ENCODE measurements at regions not wholly inside any gene's neighbourhood (a gene's known extent, or its start where the extent isn't known, plus 50 kb on each side); places are given as distances from the start of the nearest gene placed in this dataset.

DNA sequence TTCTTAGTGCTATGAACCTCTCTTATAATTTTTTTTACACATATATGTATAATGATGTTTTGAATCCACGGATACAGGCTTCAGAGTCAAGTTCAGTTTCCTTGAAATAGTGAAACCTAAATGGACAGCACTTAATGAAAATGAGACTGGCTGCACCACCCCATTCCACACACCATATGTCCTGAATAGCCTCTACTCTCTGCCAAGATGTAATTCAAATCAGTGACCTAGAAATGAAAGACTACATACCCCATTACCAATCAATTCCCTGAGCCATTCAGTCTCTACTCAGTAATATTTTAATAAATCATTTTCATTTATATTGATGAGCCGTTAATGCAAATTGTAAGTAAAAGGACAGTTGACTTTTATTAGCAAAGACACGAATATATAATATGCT, 614.9 kb upstream of the TMPRSS15 start:
- TF ChIP-seq, protein P1, sequence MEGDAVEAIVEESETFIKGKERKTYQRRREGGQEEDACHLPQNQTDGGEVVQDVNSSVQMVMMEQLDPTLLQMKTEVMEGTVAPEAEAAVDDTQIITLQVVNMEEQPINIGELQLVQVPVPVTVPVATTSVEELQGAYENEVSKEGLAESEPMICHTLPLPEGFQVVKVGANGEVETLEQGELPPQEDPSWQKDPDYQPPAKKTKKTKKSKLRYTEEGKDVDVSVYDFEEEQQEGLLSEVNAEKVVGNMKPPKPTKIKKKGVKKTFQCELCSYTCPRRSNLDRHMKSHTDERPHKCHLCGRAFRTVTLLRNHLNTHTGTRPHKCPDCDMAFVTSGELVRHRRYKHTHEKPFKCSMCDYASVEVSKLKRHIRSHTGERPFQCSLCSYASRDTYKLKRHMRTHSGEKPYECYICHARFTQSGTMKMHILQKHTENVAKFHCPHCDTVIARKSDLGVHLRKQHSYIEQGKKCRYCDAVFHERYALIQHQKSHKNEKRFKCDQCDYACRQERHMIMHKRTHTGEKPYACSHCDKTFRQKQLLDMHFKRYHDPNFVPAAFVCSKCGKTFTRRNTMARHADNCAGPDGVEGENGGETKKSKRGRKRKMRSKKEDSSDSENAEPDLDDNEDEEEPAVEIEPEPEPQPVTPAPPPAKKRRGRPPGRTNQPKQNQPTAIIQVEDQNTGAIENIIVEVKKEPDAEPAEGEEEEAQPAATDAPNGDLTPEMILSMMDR (conservative IDR thresholded peaks at IDR 0.05 in 1 of 2, IDR thresholded peaks at IDR 0.05 in 1 of 2; ENCODE audit: extremely low read depth in 1 of 2, insufficient read depth in 1 of 2, low read depth in 1 of 2, low read length in 2 of 2): no peak
- no peak for TF ChIP-seq EZH2 (IDR thresholded peaks at IDR 0.05; ENCODE audit: borderline replicate concordance, low read length)

All from mammary epithelial cell (primary cell).